SHP77 treated with DMSO at 0.1 percent for 48 hours (cell line): ENCODE measurements at regions not wholly inside any gene's neighbourhood (a gene's known extent, or its start where the extent isn't known, plus 50 kb on each side); places are given as distances from the start of the nearest gene placed in this dataset.

Source experiments
- DNase-seq: peaks from one replicate; lab custom pipeline; 2025; lab: John Stamatoyannopoulos, UW

DNA sequence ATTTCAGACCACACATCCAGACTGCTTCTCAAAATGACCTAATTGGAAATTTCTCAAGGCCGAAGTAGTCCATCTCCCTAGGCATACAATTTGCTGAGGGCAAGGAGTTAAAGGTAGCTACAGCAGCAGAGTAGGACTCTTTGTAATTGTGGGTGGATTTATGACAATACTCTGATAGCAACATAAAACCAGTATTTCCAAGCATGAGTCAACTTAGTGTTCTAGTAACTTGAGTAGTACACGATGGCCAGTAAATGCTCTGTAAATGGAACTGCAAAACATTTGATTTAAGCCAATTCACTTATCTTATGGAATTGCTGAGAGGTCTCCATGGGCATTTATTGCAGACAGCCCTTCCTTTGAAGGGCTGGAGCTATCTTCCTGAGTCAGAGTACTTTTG lies 352.2 kb downstream of the PLK2 start:
- DNase-seq: no peak

DNA sequence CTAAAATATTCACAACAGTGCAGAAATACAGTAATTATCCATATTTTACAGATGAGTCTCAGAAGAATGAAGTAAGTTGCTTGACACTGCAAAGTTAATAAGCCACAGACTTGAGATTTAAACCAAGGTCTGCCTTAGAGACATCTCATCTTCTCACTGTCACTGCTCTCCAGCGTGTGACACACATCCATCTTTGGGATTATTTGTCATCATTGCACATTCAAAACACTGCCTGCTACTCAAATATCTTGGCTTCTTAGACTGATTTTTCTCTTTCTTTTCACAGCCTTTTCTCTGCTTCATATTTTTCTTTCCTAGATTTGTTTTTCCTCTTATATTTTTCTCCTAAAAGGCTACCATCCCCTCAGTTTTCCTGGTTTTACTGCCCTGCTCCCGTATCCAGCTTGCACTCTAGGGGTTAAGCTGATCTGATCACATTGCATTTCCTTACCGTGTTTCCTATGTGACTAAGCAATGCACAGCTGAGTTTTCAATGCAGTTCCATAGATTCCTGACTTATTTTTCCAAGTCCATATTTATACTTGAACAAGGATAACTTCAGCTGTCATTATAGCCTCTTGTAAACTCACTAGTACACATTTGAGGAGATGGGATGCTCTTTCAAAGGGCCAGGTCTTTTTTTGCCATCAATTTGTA lies 353.0 kb downstream of the PLK2 start:
- no peak for DNase-seq

DNA sequence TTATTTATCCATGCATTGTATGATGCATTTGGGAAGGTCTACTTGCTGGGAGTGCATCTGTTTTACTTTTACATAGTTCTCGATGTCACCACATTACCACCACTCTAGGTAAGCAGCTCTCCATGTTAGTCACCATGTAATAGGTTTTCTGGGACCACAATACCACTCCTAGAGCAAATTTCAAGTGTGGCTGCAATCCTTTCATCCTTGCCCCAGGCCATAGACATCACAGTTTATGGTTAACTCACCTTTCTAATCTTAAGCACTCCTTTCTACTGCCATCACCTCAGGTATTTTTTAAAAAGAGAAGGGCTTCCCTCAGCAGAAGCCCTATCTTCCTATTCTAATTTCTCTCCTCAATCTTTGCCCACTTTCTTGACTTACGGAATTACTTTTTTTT lies 354.1 kb downstream of the PLK2 start:
- DNase-seq: no peak

DNA sequence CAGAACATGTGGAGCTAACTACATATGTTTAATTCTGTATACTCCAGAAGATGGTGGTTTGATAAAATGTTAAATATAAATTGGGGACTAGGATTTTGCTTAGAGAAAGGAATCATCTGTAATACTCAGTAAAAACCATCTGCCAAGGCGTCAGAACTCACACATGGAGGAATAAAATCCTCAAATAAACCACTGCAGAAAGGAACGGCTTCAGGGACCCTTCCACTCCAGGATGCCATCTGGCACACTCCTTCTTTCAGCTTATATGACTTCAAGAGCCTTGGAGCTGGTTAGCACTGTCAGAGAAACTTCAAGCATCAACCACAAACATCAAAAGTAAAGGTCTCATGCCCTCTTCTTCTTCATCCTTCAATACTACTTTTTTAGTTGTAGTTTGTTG lies 360.6 kb downstream of the PLK2 start:
- DNase-seq: no peak

DNA sequence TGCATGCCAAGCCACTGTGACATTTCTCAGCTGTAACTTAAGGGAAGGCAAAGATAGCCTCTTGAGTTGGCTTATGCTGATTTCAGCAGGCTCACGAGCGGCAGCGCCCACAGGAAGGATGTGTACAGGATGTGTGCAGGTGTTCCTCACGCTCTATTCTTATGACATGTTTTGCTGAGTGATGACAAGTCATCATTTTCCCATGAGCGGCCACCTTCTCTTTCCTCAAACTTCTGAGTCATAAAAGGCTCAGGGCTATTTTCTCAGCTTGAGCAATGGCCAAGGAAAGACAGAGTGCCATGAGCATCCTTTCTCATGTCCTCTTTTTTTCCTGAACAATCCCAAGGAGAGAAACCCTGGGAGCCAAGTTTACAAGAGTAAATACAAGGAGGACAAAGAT lies 365.9 kb downstream of the PLK2 start:
- DNase-seq: no peak

DNA sequence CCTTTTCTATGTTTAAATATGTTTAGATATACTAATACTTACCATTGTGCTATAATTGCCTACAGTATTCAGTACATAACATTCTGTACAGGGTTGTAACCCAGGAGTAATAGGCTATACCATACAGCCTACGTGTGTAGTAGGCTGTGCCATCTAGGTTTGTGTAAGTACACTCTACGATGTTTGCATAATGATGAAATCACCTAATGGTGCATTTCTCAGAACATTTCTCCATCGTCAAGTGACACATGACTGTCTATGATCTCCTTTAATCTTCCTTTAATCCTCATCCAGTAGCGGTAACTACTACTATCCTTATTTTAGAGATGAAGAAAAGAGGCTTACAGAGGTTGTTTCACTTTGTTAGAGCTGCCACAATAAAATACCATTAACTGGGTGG lies 369.2 kb downstream of the PLK2 start:
- DNase-seq: no peak

DNA sequence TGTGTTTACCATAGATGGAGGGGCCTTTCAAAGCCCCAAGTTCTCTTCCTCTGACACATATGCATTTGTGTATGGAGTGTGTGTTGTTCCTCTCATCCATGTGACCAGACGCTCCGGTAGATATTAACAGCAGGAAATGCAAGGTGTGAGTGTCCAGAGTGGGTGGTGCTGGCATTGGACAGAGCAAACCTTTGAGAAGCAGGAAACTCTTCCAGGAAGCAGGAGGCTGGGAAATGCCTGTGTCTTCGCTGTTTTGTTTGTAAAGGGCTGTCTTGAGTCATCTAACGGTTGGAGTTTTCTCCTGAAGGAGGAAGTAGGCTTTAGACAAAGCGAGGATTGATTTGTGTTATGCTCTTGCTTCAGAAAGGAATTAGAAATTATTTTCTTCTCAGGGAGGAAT lies 370.9 kb downstream of the PLK2 start:
- no peak for DNase-seq

DNA sequence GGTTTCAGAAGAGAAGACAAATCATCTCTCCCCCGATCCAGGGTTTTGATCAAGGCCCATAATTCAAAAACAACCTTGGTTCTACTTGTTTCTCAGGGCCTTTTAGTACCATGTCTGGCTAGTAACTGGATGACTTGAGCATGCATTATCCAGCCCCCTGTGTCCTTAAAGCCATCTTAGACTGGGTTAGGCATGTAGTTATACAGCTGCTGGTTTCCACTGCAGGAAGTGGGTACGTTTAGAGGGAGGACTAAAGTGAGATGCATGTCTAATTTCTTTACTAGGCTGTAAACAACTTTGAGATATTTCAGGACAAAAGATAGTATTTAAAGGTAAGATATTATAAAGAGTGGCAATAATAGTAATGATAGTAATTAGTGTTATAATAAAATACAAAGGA lies 372.0 kb downstream of the PLK2 start:
- no peak for DNase-seq

DNA sequence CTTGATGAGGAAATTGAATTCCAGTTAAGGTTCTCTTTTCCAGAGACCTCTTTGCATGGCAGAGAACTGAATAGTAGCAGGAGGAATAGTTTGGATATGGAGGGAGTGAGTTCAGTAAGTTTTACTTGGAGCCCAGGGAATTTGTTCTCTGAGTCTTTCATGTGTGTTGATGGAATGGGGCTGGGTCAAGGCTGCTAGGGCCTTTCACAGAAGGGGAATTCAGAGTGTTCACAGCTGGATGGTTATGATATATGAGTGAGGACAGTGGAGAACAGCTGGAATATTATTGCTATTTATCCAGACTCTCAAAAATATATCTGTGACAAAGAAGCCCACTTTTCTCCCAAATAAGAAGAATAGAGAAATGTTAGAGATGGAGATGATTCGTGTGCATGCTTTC lies 372.8 kb downstream of the PLK2 start:
- no peak for DNase-seq

DNA sequence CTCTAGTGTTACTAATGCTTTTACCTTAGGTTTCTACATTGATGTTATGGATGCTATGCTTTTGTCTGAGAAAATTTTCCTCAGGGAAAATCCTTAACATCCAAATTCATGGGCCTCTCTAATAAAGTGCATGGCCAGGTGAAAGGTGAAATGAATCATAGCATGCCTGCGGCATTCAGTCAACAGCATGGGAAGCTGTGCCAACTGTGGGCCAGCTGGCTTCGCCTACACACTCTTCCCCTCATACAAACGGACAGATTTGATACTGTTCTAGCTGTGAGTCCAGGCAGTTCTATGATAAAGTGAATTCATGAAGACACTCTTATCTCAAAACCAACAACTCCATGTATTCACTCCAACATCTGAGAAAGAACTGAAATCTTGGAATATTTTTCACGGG lies 374.1 kb downstream of the PLK2 start:
- no peak for DNase-seq

DNA sequence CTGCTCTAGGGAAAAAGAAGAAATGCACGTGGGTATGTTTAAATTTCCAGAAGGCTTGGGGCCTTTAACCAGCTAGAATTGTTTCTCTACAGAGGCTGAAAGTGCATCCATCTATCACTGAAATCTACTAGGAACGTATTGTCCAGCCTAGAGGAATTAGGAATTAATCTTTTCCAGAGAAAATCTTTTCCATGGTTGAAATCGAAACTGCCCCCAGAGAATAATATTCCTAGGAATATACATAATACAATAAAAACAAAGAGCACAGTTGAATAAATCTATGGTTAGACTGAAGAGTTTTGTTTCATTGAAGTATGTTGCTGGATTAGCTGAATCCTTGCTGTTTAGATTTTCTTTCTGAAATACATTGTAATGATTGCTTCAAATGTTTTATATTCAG lies 378.5 kb downstream of the PLK2 start:
- no peak for DNase-seq

DNA sequence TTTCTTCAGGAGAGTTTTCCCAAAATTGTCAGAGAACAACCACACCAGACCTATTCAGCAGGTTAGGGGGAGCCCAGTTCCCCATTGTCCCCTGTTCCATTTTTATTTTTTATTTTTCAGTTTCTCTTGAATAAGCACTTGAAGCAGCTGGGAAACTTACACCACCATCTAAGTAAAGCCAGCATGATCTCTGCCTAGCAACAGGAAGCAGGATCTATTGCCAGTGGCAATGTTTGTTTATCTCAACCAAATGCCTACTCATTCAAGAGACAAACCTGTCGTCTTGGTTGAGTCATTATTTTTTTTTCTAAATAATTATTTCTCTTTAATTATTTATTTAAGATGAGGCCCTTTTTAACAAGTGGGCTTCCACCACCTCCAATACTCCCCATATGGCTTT lies 379.3 kb downstream of the PLK2 start:
- DNase-seq: no peak

DNA sequence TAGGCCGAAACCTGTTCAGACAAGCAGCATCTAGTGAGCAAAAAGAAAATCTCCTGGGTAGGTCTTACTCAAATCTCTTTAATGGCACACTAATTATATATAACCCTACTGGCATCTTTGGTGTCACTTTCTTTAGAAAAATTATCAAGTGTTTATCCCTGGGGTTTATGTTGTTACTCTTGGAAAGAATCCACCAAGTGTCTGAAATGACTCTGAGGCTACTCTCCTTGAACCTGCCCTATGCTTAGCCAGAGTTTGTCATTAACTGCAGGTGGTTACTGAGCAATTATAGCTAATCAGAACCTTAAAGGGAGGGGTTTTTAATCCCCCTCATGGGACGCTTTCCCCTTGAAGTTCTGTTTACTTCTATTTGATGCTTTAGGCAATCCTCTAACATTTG lies 381.9 kb downstream of the PLK2 start:
- DNase-seq: no peak

DNA sequence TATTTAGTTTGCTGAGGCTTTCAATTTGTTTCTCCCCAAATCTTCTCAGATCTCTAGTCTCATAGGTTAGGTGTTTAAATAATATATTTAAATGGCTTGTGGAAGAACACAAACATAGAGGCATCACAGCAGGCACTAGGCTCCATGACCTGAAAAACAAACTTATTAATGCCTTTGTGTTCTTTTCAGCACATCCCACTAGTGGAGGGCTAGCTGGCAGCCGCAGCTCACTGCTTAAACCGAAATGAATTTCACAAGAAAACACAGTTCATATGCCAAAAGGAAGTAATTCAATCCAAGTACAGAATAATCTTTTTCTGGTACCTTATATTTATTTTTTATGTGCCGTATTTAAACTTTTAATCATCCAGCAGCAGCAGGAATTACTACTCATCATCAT lies 382.5 kb downstream of the PLK2 start:
- DNase-seq: no peak

DNA sequence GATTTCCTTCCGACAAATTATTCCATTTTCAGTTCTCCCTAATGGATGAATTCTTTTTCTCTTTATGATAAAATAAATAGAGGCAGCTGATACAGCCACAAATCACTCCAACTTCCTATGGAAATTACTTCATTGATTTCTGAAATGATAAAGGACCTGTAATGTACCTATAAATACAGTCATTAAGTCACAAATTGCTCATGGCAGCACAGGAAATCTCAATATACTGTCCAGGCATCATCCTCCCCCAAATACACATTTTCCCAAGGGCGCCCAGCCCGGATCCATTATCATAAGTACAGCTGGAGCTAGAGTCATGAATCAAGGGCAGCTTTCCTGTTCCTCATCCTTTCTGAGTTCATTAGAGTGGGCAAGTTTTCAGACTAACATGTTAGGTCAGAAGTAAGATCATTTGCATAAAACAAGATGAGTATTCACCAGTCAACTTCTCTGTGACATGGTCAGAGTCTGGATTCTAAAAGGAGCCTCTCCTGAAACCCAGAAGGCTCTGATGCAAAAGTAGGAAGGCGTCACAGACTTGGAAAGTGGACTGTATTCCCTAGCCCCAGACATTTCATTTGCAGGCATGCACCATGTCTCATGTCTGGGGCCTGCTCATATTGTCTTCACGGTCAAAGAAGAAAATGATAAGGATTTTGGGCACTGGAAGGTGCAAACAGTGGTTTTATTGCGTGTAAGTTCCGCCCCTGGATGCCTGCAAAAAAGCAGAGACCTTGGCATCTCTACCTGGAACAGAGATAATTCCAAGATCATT lies 383.2 kb downstream of the PLK2 start:
- no peak for DNase-seq

DNA sequence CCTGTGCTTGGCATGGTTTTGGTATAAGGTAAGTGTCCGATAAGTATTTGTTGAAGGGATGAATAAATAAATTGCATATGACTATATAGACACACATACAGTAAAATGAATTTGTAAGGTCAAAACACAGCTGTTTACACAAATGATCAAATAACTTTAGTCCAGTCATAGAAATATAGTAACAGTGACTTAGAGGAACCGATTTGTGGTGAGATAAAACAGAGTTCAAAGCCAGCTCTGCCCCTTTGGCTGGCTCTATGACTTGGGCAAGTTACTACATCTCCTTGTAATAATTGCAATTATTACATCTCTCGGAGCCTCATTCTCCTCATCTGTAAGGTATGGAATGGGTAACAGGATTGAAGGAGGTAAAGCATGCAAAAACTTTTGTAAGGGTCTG lies 384.0 kb downstream of the PLK2 start:
- no peak for DNase-seq

DNA sequence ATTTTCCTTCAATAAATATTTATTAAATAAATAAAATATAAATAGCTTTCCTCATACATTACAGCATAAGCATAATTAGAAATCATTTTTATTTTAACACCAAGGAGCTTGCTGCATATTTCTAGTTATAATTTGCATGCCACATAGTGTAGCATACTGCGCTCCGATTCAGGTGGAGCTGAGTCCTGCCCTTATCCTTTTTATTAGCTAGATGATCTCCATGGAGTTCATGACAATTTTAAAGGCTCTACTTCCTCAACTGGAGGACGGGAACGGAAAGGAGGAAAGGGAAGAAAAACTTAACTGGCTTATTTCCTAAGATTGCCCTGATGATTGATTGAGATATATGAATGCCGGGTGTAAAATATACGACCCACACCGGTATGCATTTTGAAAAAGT lies 385.2 kb downstream of the PLK2 start:
- DNase-seq: no peak

DNA sequence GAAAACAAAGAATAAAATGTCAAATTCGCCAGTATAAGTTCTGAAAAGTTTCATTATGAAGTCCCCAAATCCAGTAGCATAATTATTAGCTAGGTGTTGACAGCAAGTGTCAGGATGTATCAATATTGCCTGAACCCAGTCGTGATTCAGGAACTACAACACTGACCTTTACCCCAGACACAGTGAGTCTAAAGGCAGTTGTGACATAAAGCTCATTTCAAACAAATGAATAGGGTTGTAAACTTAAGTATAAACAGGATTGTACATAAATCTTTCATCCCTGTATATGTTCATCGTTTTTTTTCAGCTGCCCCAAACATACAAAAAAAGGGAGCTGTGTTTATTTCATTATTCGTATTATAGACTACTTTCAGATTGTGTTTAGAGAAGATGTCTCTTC lies 385.7 kb downstream of the PLK2 start:
- DNase-seq: no peak

DNA sequence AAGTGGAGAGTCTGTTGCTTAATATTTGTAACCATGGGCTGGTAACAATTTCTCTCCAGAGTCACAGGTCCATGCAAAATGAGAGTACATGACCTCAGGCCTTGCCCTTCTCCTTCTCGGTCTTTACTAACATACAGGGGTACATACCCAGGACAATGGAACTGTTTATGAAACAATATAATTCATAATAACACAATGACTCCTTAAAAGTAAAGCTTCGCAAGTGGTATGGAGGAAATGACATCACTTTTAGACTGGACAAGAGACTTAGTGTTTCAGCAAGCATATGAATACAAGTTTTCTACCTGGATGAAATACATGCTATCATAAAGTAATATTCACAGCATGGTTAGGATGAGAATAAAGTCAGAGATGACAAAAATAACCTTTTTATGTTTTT lies 386.6 kb downstream of the PLK2 start:
- no peak for DNase-seq

DNA sequence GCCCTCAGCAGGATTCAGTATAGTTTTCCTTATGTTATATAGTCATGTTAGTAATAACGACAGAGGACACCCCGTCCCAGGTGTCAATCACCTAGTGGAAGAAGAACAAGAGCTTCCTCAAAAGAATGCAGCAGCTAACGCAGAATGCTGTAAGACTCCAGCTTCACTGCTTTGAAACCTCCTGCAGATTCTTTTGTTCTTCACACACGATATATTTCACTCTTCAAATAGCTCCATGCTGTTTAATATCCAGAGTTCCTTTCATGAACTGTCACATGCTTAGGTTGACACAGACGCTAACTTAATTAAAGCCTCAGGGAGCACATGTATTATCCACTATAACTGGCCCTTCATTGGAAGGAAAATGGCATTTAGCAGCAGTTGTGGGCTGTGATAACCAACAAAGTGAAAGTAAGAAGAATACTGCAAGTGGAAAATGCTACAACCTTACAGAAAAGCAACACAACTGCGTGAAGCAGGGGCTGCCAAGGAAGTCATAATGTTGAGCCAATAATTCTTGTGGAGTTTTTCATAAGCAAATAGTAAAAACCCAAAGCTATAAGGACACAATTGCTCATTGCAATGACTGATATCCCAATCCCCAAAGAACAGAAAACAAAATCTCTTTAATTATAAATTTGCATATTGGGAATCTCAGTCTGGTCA lies 387.5 kb downstream of the PLK2 start:
- DNase-seq: no peak

DNA sequence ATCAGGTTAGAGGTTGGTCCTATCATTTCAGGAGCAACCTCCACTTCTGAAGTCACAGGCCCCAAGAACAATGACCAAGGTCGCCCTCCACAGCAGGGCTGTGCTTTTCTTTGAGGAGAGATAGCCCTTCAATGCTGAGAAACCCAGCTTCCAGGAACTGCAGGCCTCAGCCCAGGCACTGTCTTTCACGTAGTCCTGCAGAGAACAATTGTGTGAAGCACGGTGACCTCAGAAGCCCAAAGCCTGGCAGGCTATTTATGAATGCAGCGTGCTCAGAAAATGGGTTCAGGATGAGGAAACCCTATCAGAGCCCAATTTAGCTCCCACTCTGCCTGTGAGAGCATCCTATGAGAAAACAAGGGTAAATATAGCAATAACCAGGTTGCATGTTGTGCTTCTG lies 388.3 kb downstream of the PLK2 start:
- no peak for DNase-seq

DNA sequence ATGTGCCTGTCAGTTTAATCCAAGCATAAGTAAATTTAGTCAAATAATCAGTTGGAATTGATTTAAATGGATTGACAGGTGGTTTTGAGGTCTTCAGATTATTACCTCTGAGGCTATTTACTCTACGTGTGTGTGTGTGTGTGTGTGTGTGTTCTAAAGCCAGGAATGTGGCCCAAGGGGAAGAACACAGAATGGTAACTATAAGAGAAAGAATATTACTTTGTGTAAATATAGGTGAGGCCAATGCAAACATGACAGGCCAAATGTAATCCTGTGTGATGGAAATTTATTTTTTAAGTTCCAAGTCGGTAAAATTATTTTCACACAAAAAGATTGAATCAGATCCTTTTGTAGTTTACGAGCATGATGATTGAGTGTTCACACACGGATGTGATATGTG lies 390.0 kb downstream of the PLK2 start:
- DNase-seq: no peak

DNA sequence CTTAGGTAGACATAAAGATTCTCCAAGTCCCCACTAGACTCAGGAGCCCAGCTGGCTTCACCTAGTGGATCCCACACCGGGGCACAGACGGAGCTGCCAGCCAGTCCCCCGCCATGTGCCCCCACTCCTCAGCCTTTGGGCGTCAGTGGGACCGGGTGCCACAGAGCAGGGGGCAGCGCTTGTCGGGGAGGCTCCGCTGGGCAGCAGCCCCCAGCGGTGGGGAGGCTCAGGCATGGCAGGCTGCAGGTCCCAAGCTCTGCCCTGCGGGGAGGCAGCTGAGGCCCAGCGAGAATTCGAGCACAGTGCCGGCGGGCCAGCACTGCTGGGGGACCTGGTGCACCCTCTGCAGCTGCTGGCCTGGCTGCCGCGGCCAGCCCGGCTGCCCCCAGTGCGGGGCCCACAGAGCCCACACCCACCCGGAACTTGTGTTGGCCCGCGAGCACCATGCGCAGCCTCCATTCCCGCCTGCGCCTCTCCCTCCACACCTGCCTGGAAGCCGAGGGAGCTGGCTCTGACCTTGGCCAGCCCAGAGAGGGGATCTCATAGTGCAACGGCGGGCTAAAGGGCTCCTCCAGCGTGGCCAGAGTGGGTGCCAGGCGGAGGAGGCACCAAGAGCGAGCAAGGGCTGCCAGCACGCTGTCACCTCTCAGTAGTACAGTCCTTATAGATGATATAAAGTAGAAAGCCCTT lies 390.7 kb downstream of the PLK2 start:
- DNase-seq: no peak
